ENCODE measurements at regions not wholly inside any gene's neighbourhood (a gene's known extent, or its start where the extent isn't known, plus 50 kb on each side); places are given as distances from the start of the nearest gene placed in this dataset.

DNA sequence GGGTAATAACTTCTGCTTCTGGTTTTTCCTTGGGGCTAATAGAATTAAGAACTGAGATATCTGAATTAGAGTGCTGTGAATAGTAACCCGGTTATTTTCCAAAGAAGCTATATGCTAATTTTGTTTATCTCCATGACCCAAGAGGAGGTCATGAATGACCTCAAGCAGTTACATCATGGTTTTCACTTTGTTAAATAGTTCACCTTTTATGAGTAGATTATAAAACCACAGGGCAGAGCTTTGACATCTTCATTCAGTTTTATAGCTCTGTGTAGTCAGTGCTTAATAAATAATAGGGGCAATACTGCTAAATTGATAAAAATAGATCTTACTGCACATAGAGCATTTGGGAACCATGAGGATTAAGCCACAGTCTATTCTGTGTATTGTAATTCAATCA, 462.2 kb downstream of the LRIG3 start:
- FAIRE-seq (no peak), DNase-seq (ENCODE audit: low spot score) (no peak)

DNA sequence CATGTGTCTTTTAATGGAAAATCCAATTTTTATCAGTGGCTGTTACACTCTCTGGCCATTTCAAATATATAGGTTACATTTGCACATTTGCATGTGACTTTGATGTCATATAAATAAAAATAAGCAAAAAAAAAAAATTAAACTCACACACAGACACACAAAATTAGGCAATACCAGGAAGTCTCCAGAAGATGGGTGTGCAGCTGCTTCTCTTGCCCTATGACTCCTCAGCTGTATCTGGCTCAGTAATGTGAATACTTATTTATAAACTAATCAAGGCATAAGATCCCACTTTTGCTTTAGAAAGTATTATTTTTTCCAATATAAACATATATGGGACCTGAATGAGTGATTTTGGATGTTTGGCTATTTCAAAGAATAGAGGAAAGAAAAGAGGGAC, 461.1 kb downstream of the LRIG3 start:
- FAIRE-seq (no peak), DNase-seq (ENCODE audit: low spot score) (no peak)

DNA sequence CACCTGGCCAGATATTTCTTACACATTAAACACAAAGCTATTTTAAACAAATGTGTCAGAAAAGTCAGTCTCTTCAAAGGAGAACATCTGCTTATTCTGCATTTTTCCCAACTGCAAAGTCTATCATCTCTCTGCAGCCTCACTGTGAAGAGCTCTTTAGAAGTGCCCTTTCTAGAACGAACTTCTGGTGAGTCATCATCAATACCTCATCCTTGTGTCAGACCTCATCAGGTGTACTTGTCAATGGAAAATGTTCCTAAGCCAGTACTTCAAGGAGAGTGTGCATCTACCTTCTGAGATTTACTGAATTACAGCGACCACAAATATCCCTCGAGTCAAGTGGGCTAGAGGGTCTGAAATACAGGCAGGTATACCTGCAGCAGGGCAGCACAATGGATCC, 457.3 kb downstream of the LRIG3 start:
- no peak for FAIRE-seq
- DNase-seq (ENCODE audit: low spot score) = no peak

DNA sequence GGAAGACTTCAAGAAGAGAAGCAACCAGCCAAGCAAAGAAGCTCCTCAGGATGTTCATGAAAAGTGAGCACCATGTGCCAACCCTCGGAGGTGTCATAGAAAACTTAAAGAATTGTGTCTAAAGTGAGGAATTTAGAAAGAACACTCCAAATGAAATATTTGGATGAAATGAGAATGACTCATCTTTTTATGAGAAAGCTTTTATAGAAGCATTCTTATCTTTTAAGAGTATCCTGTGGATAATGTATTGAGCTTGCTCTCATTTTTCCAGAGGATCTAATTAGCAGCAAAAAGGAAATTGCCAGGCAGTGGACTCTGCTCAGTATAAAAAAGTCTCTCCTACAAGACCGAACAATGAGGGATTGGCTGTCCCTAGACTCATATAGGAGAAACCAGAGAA, 454.9 kb downstream of the LRIG3 start:
- DNase-seq (ENCODE audit: low spot score) (no peak), FAIRE-seq (no peak)

DNA sequence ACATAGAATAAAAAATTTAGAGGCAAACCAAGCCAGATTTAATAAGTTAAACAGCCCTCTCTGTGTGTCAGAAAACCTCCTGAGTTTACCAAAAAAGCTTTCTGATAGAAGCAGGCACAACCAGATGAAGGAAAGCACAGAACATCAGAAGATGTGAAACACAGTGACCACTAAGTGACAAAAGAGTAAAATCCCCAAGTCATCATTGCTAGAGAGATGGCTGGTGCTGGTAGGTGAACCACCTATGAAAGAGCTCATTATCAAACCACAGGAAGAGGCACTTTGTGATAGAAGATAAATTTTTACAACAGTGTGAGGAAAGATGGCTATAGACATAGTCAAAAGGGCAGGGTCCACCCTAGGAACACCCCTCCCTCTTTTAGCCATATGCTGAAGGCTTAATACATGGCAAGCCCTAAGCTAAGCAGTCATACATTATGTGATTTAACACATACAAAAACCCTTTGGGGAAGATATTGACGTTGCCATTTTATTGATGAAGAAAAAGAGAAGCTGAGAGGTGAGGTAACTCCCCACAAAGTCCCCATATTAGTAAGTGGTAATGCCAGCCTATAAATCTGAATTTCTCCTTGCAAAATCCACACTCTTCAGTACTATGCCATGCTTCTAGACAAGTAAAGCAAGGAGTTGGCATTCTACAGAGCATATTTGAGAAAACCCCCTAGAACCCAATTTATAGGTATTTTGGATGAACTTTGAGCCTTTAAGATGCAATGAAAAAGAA, 449.9 kb downstream of the LRIG3 start:
- FAIRE-seq (no peak), DNase-seq (ENCODE audit: low spot score) (no peak)

DNA sequence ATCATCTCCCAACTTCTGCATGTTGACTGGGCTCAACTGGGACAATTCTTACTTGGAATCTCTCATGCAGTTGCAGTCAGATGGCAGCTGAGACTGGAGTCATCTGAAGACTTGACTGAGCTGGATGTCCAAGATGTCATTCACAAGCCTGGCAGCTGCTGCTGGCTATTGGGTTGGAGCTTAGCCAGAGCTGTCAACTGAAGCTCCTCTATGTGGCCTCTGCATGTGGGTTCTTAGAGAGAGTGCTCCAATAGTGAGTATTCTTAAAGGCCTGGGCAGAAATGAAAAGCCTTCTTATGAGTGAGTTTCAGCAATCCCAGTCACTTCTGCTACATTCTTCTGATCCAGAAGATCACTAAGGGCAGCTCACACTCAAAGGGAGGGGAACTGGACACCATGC, 440.9 kb downstream of the LRIG3 start:
- FAIRE-seq (no peak), DNase-seq (ENCODE audit: low spot score) (no peak)

DNA sequence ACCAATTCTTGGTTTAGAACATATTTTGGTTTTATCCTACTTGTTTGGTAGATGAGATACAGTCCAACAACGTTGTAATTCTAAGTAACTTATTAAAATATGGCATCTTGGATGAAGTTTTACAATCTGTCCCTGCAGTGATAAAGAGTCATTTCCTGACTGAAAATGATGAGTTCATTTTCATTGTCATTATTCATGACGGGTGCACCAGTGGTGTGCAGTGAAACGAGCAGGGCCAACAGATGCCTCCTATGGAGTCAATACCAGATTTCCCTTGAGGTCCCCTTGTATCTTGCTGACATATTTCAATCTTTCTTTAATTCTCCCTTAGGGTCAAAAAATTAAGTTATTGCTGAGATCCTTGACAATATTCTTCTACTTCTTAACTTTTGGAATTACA, 438.5 kb downstream of the LRIG3 start:
- DNase-seq (ENCODE audit: low spot score) (no peak), FAIRE-seq (no peak)

DNA sequence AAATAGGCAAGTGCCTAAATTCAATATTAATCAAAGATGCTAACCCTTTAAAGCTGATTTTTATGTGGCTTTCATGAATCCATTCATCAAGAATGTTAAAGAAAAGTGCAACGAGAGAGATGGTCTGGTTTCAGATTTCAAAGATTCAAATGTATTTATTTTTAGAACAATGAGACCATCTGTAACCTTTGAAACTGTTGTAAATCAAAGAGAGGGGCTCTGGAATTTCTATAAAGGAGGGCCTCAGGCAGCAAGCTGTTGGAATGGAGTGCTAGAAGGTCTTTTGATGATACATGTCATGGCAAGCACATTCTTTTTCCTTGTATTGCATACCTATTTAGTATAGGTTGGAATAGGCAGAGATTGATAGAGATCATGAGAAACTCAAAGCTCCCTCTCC, 433.0 kb downstream of the LRIG3 start:
- DNase-seq (ENCODE audit: low spot score) (no peak), FAIRE-seq (no peak)

DNA sequence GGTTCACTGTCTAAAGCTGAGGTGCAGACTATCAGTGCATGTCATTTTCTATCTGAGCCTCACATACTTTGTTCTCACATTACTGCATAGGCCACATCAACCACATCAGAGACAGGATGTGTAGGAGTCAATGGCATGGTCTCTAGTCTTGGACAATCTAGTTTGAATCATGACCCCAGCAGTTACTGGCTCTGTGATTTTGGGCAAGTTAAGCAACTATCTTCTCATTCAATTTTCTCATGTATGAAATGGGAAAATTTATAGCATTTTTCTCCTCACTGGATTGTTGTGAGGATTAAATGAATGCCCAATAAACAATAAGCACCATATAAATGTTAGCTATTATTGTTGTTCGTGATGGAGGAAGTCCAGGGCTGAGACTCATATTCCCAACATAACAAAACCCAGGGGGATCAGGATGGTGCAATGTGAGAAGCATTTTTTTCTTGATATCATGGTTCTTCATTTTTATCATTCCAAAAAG, 432.6 kb downstream of the LRIG3 start:
- peak; percentile 26 for DNase-seq (ENCODE audit: low spot score)
- FAIRE-seq = peak; percentile 13

DNA sequence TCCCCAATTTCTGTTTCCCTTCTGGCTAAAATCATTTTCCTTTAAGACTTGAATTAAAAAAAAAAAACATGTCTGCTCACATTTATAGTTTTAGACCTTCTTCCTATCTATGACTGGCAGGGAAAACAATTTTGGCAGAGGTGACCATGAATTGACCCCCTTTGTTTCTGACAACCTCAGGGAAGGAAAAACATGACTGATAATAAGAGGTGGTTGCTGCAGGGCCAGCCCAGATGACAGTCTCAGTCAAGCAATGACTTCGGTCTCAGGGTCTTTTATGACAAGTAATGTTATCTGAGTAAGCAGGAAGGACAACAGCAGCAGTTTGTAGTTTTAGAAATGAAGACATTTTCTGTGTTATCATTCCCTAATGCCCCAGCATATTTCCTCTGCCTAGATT, 430.9 kb downstream of the LRIG3 start:
- DNase-seq (ENCODE audit: low spot score) (no peak), FAIRE-seq (no peak)

DNA sequence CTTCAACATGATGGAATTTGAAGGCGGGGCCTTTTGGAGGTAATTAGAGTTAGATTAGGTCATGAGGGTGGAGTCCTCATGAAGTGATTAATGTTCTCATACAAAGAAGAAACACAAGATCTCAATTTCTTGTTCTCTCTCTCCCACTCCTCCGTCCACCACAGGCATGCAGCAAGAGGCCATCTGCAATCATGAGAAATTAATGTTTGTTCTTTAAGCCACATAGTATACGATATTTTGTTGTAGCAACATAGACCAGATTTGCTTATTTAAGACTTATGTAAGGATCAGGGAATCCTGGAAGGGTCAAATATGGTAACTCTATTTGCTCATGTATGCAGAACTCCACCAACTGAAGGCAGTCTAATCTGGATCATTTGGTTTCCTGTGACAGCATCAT, 429.0 kb downstream of the LRIG3 start:
- FAIRE-seq (no peak), DNase-seq (ENCODE audit: low spot score) (no peak)

DNA sequence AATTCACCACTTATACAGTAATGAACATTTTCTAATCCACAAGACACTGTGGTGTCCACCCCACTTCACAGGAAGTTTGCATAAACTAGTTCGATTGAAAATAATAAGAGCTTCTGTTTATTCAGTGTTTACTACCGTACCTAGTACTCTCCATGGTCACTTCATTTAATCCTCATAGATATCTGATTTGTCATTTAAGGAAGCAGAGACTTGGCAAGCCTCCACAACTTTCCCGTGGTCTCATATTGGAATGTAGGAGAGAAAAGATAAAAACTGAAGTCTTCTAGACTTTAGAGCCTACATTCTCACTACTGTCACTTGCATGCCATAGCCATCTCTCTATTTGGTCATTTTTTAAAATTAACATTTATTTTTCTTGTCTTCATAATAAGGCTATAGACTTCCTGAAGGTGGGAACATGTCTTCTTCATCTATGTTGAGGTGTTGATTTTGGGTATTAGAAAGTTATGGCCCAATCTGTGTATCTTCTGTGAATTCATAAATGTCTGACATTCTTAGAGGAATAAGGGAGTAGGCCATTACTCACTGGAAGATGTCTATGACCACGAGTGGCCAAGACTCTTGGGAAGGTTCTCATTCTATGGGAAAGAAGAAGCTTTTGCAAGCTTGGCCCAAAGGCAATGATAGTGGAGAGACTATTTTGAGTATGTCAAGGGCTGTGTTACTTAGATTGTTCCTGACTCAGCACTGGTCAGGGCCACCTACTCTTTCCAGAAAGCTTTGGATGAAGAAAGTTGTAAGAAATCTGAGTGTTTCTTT, 423.7 kb downstream of the LRIG3 start:
- no peak for DNase-seq (ENCODE audit: low spot score)

DNA sequence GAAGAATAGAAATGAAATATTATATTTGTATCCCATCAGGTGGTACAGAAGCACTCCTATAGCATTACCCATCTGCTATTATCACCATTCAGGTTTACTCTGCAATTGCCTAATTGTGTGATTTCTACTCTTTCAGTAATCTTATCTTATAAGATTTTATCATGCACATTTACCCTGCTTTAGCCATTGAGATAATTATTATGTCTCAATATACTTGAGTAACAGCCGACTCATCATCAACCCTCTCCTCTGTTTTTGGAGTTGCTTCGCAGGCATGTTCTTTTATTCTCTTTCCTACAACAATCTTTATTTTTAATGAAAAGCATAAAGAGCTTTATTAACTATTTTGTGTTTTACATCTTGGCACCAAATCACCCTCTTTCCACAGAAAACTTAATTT, 419.9 kb downstream of the LRIG3 start:
- DNase-seq (ENCODE audit: low spot score) = no peak

More for the DNA sequence above, 423.7 kb downstream of the LRIG3 start:
- no peak for FAIRE-seq

DNA sequence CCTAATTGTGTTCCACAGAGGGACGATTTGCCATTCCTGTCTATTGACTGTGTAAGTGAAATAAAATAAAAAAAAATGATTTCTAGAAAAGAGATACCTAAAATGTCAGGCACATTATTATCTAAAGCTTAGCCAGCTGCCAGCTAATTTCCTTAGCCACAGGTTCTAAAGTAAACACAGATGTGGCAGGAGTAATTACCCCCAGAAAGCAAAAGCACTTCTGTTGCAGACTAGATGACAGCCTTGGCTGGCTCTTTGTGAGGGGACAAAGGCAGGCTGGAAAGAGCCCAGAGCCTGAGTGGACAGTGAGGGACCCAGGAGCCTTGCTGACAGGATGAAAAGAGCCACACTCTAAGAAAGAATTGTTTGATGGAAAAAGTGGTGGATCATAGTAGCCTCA, 418.1 kb downstream of the LRIG3 start:
- no peak for FAIRE-seq

More for the DNA sequence above, 419.9 kb downstream of the LRIG3 start:
- FAIRE-seq = no peak

DNA sequence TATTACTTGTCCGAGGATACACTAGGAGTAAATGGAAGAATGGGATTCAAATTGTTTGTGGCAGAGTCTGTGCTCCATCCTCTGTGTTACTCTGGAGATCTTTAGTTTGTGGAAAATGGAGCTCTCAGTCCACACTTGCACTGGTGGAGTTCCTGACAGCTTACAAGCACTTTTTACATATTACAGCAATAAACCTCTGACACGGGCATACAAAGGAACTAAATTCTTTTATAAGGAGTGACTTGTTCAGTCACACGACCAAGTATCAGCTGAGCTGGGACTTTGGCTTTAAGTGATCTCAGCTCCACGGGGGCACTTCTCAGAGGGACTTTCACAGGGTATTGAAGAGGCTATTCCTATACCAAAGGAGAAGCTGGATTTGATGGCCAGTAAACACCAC, 417.5 kb downstream of the LRIG3 start:
- FAIRE-seq = no peak

More for the DNA sequence above, 418.1 kb downstream of the LRIG3 start:
- no peak for DNase-seq (ENCODE audit: low spot score)

DNA sequence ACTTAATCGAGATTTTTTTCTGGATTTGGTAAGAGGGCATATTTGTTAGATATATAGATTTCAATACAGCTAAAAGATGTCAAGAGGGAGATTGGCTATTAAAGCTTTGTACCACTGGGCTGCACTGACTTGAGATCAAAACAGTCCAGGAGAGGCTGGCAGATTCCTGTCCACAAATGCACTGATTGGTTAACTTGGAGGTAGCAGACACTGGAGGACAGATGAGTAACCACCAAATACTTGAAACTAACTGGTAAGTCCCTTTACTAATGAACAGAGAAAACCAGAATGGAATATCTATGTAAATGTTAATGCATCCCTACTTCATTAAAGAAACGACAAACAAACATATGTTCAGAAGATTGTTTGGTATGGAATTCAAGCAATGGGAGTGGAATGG, 416.6 kb downstream of the LRIG3 start:
- DNase-seq (ENCODE audit: low spot score) (no peak), FAIRE-seq (no peak)

More for the DNA sequence above, 417.5 kb downstream of the LRIG3 start:
- DNase-seq (ENCODE audit: low spot score) = no peak

DNA sequence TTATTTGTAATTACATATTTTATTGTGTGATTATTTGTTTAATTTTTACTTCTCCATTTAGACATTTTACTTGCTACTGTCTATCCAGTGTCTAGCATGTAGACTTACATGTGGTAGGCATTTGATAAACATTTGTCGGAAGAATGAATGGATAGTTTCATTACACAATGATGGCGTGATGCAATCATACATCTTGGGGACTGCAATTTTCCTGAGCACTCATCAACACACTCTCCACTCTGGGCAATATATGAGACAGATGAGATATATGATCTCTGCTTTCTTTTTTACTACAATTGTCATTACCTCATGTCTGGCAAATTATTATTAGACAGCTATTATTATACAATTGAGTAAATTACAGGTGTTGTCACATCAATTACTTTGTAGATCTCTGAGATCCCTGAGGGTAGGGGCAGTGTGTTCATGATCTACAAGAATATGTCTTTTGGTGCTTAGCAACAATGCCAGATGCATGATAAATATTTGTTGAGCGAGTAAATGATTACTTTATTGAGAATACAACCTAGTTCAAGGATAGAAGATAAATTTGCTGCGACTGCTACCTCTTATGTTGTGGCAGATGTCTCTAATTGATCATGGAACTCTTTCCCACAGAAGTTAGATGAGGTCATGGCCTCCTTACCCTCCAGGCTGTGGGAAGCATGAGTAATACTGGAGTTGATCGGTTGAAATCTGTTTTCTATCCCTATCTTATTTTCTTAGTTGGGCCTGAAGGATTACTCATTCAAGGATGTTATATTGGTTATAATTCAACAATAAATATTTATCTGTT, 416.0 kb downstream of the LRIG3 start:
- FAIRE-seq = no peak
- no peak for DNase-seq (ENCODE audit: low spot score)

DNA sequence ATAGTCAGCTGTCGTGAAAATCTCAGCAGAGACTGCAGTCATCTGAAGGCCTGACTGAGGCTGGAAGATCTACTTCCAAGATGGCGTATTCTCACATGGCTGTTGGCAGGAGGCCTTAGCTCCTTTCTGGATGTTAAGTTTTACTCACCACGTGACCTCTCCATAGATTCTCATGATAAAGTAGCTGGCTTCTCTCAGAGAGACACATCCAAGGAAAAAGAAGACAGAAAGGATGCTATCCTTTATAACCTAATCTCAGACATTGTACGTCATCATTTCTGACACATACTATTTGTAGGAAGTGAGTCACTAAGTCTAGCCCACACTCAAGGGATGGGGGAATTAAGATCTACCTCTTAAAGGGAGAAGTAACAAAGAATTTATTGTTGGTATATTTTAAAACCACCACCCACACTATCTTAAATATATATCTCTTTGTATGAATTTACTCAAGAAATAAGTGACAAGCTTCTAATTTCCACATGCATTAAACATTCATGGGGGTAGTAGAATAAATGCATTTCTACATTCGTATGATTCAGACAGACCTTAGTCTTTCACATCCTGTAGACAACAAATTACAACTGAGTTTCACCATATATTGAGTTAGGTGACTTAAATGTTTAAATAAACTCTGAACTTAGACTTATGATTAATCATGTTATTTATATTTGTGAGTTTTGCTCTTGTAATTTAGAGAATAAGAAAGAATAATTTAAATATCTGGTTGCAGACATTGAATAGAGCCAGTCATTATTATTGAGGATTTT, 411.0 kb downstream of the LRIG3 start:
- FAIRE-seq = no peak
- no peak for DNase-seq (ENCODE audit: low spot score)

DNA sequence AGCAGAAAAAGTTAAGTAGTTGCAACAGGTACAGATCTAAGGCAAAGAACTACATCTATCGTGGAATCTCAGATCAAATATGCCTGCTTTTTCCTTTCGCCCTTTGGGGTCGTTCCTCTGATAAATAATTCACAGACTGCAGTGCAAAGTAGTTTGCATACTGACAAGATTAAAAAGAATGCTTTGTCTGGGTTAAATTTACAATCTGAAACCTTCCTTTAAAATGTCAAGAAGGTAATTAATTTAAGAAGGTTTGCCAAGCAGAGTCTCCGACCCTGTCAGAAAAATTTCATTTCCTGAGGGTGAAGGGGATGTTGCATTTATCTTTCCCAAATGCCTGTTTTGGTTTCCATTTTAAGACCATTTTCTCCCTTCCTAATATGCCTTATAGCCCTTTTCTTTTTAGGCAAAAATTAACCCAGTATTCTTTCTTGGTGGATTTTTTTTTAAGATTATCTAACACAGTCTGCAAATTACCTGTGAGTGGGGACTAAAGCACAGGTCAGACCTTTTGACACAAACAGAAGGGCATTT, 406.9 kb downstream of the LRIG3 start:
- DNase-seq (ENCODE audit: low spot score) (no peak), FAIRE-seq (no peak)

DNA sequence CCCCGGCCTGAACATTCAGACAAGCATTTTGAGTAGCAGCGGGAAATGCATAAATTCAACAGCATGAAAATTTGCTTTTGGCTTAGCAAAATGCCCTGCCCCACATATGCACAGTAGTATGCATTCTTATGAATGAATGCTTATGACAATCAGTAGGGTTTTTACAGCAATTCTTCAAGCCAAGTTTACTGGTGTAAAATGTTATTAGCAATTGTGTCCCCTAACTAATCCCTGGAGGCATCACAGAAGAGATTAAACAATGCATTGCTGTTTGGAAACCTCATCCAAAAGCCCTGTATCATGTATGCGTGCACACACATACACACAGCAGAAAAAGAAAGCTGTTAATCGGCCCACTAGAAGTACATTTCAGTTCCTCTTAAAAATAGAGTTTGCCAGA, 406.5 kb downstream of the LRIG3 start:
- FAIRE-seq = no peak
- DNase-seq (ENCODE audit: low spot score) = no peak

DNA sequence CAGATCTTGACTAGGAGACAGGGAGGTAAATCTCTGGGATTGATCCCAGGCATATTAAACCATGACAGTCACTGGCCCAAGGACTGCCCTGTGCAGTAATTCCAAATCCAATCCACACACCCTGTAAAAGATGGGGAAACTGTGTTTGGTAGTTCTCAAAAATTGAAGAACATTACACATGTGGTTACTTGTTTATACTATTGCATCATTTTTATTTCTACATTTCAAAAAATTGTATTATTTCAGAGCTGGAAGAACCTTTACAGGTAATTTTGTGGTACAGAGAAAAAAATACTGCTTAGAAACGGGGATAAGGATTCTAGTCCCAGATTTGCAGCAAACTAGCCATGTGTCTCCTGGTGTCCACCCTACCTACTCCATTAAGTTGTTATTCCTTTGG, 400.5 kb downstream of the LRIG3 start:
- FAIRE-seq = no peak
- DNase-seq (ENCODE audit: low spot score) = no peak
